ENCODE measurements at regions not wholly inside any gene's neighbourhood (a gene's known extent, or its start where the extent isn't known, plus 50 kb on each side); places are given as distances from the start of the nearest gene placed in this dataset.

DNA sequence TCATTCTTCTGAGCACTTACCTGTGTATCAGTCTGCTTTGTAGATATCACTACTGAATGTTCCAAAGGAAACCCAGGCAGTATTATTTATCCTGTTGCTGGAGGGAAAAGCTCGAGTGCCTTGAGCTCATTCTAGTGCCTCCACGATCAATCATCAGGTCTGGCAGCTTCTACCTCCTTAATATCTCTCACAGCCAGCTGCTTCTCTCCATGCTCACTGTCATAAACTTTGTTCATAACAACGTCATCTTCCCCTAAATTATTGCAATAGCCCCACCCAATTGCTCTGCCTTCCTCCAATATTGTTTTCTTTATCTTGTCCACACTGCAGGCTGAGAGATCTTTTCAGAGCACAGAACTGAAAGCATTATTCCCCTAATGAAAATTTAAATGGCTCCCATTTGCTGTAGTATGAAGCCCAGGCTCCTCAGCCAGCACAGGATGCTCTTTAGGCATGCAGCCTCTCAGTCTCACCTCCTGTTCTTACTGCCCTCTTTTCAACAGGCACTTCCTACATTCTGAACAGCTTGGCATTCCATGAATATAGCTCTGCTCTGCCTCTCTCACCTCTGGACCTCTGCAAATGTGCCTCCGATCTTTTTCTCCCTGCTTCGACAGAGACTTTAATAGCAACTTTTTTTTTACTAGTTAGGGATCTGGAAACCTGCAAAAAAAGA is 504.2 kb upstream of the IGFBP7 start:
- intact Hi-C loops (cut with DNase I), result no loop called here
- no peak for DNase-seq (ENCODE audit: missing footprints)
- ATAC-seq, result no peak

DNA sequence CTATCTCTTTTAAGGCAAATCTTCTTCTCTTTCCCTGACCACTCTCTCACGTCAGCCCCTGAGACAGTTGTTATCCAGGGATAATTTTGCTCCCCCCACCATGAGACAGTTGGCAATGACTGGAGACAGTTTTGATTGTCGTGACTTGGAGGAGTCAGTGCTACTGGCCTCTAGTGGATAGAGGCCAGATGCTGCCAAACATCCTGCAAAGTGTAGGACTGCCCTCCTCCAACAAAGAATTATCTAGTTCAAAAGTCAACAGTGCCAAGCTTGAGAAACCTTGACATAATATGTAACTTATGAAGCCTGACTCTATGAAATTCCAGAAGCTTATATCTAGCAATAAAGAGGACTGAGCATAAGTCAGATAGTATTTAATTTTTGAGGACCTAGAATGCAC is 502.1 kb upstream of the IGFBP7 start:
- ATAC-seq (no peak), DNase-seq (ENCODE audit: missing footprints) (no peak)
- intact Hi-C loops (cut with DNase I), result no loop called here

DNA sequence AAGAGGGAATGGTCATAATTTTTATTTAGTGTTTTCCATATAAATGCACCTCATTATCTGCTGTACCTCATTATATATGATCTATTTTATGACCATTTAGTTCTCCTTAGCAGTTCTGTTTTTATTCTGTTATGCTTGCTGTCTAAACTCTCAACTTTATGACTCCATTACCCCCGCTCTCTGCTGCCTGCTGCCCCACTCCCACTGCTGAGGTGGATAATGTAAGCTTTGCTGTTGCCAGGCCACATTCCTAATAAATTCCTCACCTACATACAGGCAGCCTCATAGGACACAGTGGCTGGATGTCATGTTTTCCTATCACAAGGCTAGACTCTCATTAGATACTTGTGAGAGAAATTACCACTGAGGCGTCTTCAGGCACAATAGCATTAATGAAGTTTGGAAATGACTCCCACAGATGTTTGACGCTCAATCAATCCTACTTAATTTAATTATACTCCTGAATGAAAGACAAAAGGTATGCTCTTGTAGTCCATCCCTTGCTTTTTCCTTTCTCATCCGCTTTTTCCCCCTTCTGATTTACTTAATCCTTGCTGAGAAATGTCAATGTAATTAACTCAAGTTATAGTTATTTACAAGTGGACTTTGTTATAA is 497.5 kb upstream of the IGFBP7 start:
- ATAC-seq (no peak), DNase-seq (ENCODE audit: missing footprints) (no peak)
- intact Hi-C loops (cut with DNase I), result no loop called here

DNA sequence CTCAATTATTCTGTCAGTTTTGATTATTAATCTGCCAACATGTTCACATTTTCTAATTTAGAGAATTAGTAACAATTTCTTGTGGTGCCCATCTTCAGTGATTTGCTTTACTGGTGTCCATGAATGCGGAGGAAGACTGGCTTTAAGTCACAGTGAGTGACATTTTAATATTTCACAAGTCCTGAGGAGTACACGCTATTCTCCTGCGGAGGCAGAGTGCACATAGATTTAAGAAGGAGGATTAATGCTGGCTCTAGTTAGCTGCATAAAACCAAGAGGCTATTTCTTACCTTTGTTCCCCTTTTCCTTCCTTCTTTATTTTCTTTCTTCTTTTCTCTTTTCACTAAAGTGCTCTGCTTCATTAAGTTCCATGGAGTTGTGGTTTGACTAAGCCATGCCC is 495.2 kb upstream of the IGFBP7 start:
- DNase-seq (ENCODE audit: missing footprints), result no peak
- intact Hi-C loops (cut with DNase I), result no loop called here
- no peak for ATAC-seq

DNA sequence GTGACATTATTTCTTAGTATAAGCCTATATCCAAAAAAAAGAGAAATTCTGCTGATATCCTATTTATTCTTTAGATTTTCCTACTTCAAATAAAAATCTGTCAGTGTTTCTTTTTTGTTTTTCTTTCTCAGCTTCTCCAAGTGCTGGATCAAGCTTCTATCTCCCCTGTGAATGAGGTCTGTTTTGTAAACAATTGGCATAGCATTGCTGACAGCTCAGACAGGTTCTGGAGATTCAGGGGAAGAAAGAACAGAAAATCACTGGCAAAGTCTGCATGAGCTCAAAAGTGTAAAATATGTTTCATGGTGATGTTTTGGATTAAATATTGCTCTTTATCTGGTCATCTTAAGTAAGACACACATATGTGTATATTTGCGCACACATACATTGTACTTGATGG is 492.0 kb upstream of the IGFBP7 start:
- intact Hi-C loops (cut with DNase I), result no loop called here
- ATAC-seq (no peak), DNase-seq (ENCODE audit: missing footprints) (no peak)

DNA sequence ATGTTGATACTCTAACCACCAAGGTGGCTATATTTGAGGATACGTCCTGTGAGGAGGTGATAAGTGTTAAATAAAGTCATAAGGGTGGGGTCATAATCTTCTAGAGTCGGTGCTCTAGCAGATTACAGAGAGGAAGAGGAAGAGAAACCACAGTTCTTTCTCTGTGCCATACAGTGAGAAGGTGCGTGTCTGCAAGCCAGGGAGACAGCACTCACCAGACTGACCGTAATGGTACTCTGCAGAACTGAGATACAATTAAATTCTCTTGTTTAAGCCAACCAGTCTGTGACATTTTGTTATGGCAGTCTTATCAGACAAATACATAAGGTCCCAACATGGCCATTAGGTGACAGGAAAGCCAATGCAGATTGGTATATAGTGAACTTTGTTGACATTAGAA is 480.9 kb upstream of the IGFBP7 start:
- intact Hi-C loops (cut with DNase I), result no loop called here
- DNase-seq (ENCODE audit: missing footprints) (no peak), ATAC-seq (no peak)

DNA sequence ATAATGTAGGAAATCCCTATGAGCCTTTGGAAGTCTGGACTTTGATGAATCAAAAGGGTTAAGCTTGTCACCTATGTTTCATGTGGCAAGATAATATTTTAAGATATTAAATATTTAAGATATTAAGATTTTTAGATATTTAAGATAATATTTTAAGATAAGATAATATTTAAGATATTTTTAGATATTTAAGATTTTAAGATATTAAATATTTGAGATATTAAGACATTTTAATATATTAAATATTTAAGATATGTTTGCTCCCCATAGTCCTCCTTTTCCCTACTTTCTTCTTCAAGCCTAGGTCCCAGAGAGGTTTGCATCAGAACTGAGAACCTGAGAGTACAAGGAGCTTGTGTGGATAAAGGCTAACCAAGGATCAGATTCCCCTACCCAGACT is 478.4 kb upstream of the IGFBP7 start:
- intact Hi-C loops (cut with DNase I), result no loop called here
- ATAC-seq (no peak), DNase-seq (ENCODE audit: missing footprints) (no peak)

DNA sequence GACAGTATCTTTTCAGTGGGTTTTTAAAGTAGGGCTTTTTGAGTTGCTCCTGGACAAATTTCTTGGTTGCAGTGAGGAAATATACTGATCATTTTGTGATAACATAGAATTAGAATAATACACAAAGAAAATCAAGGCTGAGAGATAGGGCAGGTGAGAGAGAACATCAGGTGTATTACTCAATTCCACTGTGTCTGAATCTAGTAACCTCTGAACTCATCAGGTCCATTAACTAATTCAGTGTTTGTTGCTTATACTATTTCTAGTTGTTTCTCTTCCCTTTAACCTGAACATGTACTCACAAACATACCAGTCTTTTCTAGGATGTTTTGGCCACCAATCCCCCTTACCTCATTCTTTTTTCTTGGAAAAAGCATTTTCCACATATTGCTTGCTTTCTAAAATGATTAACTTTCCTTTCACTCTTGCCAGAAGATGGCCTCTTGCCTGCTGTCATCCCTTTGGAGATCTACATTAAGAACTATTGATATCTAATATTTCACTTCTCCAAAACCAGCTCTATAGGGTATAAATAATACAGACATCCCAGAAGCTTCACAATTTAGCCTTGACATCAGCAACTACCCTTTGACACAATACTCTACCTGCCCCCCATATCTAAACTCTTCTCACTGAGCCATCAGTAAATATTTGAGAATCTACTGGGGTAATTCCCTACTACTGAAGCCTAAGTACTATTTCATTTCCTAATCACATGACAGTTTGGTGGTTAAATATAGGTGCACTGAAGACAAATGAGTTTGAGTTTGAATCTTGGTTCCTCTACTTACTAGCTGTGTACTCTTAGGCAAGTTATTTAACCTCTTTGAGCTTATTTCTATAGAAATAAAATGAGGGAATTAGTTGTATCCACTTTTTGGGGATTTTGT is 470.8 kb upstream of the IGFBP7 start:
- DNase-seq (ENCODE audit: missing footprints) (no peak), ATAC-seq (no peak)
- intact Hi-C loops (cut with DNase I), result no loop called here

DNA sequence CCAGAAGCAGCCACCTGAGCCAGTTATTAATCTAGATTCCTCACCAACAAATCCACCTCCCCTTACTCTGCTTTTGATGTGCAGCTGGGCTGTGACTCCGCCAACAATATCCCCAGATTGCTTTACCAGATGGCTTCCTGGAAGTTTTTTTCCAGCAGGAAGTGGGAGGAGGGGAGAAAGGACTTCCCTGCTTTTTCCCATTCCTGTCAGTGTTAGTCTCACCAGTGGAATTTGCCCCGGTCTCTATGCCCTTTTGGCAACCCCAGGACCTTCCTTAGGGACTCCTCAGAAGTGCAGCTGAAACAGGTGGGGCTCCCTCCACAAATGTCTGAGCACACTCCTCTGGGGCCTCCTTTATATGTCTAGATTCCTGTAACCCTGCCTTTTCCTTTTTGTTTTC is 465.2 kb upstream of the IGFBP7 start:
- intact Hi-C loops (cut with DNase I), result no loop called here
- ATAC-seq, result no peak
- DNase-seq (ENCODE audit: missing footprints), result no peak

DNA sequence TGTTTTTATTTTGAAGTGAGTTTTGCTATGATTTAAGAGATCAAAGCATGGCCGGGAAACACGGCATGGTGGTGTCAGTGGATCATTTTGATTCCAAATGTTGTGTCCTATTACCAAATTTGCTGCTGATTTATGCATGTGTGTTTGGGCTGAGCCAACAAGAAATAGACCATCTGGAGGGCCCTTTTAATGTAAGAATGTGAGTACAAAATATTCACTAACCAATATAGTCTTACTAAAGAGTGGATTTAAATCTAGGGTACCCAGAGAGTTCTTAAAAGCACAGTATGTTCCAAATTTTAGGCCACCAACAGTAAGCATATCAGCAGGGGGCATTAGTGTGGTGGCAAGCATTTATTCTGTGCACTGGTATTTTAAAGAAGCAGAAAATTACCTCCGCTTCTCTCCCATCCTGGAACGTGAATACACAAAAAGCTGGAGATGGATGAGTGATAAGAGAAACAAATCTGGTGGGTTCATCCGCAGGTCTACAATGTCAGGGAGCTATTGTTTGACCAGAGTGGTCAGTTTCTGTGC is 444.4 kb upstream of the IGFBP7 start:
- ATAC-seq (no peak), DNase-seq (ENCODE audit: missing footprints) (no peak)
- intact Hi-C loops (cut with DNase I), result no loop called here

DNA sequence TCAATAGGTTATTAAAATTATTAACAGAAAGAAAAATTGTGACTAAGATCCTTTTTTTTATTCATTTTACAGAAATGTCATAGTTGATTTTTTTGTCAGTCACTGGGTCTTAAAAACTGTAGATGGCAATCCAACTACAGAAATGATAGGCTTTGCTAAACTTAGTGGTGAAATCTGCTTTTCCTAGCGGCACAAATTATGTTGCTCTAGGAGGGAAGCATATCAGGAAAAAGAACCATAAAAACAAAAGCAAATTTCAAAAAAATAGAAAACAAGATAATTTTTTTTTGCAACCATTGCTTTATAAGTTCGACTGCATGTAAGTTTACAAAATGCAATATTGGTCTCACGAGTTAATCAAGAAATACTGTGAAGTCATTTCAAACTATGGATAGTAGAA is 443.5 kb upstream of the IGFBP7 start:
- ATAC-seq, result no peak
- intact Hi-C loops (cut with DNase I), result no loop called here
- no peak for DNase-seq (ENCODE audit: missing footprints)

DNA sequence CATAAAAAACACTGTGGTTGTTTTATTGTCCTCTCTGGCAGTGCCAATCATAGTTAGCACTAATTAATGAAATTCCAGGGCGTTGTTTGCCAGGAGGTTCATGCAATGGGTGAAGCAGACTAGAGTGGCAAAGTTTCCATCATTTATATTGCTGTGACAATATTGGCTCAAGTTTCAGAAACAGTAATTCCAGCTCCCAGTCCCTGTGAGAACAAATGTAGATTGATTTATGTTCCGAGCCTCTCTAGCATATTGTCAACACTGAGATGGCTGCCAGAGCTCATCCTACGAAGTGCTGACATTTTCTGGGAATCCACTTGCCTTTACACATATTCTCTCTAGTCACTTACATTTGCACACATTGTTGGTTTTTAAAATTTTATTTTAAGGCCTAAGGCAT is 440.0 kb upstream of the IGFBP7 start:
- no peak for ATAC-seq
- DNase-seq (ENCODE audit: missing footprints), result no peak
- intact Hi-C loops (cut with DNase I), result no loop called here

DNA sequence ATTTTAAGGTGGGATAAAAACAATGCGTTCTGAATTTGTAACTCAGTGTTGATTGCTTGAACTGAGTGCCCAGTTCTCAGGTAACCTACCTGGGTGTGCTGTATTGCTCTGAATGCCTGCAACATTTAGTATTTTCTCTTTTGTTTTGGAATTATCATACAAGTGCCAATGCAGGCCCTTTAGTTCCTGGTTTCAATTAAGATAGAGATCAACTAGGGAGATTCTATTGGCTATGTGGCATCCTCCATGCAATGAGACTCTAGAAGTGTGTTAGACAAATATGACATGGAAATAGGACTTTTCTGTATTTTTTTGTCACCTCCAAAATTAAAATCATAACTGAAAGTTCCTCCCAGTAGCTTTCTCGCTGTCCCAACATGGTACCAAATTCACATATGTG is 438.7 kb upstream of the IGFBP7 start:
- DNase-seq (ENCODE audit: missing footprints) (no peak), ATAC-seq (no peak)
- intact Hi-C loops (cut with DNase I), result no loop called here

DNA sequence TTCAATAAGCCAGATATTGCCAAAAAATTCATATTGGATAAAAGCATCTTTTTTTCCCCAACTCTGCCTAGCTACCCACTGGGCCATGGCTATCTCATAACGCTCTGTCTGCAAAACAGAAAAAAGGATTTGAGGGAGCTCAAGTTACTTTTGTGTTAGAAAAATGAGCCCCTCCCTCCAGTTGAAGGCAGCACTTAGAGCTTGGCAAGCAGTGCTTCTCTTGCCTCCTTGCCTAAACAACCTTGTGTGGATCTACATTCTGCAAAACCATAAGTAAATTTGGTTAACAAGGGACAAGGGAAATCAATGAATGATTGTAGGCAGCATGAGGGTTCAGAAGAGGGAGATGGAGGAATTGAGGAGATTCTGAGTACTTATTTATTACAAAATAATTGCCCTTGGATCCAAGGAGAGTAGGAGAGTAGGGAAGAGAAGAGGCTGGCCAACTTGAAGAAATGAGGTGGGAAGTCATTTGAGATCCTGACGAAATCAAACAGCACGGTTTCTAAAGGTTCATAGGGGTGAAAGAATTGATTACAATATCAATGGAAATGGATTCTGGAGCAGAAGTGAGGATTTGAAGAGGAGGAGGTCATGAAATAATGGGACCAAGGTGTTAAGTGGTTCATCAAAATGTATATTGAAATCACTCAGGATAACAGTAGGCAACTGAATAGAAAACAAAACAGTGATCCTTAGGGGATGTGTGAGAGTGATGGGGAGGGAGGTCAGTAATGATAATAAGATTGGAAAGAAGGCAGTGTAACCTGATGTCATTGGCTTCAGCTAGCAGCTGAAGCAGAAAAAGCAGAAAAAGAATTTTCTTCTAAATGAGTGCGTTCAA is 434.8 kb upstream of the IGFBP7 start:
- no peak for ATAC-seq
- no peak for DNase-seq (ENCODE audit: missing footprints)
- intact Hi-C loops (cut with DNase I), result no loop called here

DNA sequence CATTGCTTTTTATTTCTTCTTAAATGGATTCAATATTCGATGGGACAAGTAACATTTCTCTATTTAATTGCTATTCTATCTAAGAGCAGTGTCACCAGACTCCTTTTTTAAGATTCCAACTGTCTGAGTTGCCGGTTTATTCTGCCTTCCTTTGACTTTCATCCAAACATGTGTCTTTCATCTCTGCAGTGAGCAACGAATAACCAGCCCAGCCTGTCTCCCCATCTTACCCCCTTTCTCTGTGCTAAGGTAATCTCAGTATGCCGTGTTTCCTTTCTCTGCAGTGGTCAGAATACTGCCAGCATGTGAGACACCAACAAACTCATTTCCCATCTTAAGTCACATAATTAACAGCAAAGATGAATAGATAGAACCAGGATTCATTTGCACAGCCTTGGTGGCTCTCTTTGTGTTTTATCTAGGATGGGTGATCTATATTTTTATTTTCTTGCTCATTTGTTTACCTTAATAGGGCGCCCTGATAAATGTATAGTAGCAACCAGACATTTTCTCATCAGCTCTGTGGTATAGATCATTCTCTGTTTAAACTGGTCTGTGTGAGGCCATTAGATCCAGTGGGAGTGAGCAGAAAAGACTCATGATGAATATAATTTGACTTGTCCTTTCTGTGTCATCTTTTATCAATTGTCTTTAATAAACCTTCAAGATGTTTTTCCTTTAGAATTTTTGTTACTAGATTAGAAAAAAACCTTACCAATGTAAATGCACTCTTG is 394.8 kb upstream of the IGFBP7 start:
- DNase-seq (ENCODE audit: missing footprints) (no peak), ATAC-seq (no peak)
- intact Hi-C loops (cut with DNase I), result no loop called here

DNA sequence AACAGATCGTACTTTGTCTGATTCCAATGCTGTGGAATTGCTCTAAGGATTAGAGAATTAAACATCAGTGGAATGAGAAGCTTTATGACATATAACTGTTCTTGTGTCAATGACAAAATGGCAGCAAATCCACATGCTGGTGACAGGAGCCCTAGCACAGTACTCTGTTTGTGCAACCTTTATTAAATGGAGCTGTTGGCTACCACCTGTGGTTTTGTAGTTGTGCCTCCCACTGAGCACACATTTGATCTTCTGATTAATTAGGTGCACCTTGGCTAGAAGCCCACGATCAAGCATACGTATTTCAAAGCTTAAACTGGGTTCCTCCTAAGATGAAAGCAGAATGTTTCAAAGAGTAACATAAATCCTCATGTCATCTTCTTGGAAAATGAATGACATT is 394.0 kb upstream of the IGFBP7 start:
- intact Hi-C loops (cut with DNase I), result no loop called here
- no peak for ATAC-seq
- no peak for DNase-seq (ENCODE audit: missing footprints)

DNA sequence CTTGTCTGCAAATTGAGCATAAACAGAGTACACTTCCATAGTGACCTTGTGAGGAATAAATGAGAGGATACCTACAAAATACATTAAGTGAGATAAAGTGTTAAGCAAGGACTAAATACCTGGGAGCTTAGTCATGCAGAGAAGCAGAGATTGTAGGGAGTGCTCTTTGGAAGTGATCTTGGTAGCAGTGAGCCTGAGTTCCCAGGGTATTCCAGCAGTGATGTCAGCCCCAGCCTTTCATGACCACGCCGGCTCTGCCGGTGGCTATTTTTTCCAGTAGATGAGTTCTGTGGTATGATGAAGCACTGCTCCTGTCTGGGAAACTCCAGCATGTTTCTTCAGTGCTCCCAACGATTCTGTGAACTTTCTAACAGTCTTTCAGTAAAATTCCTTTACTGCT is 391.5 kb upstream of the IGFBP7 start:
- no peak for DNase-seq (ENCODE audit: missing footprints)
- intact Hi-C loops (cut with DNase I), result loop anchor here (2.0 kb wide), 1 partner anchor 59 kb away; no protein-coding TSS in a partner anchor
- peak; percentile 82 for ATAC-seq

DNA sequence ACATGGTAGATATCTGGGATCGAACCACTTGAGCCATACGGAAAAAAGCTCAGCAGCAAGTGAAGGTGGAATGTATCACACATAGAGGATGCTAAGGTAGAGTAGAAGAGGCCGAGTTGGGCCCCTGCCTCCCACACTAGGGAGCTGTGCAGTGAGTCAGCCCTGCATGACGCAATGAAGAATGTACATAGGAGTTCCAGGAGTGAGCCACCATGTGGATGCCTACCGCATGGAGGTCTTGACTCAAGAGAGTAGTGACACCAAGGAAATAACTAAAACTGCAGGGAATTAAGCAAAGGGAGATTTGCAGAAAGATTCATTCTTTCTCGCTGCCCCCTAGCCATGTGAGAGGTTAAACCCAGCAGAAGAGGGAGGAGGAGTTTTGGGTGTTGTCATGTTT is 389.6 kb upstream of the IGFBP7 start:
- no peak for ATAC-seq
- intact Hi-C loops (cut with DNase I), result loop anchor here (2.0 kb wide), 1 partner anchor 57 kb away; no protein-coding TSS in a partner anchor
- no peak for DNase-seq (ENCODE audit: missing footprints)

Measured in Right ventricle myocardium inferior (tissue), 1 donor.